Keratinocyte (primary cell): ENCODE measurements at regions not wholly inside any gene's neighbourhood (a gene's known extent, or its start where the extent isn't known, plus 50 kb on each side); places are given as distances from the start of the nearest gene placed in this dataset.

Source experiments
- DNase-seq: peaks from one replicate; pipeline ENCODE4 v3.0.0-alpha.2; 2011; ENCODE audit warnings: low read depth, missing footprints, low spot score
- FAIRE-seq: peaks from 2 replicates; lab custom pipeline; 2011; peaks lifted over from hg19 to GRCh38; lab: Jason Lieb, UNC
- H2AFZ ChIP-seq: 2 replicates; pipeline ENCODE4 v1.6.0; 2012; ENCODE audit warnings: low read length, control low read depth, inconsistent platforms; ENCODE audit not compliant: control insufficient read depth
- H3K27ac ChIP-seq: 2 replicates; pipeline ENCODE4 v1.5.1; 2011; ENCODE audit warnings: low read length; ENCODE audit not compliant: control insufficient read depth, insufficient read depth
- H3K27me3 ChIP-seq: 3 replicates; pipeline ENCODE4 v1.6.0; 2011; ENCODE audit warnings: low read length; ENCODE audit not compliant: control insufficient read depth, insufficient read depth; ENCODE audit errors: extremely low read depth
- H3K36me3 ChIP-seq, 2 experiments: 2 replicates in 1 of 2; 3 replicates in 1 of 2; pipeline ENCODE4 v1.5.1; 2011; ENCODE audit warnings: low read length in 2 of 2, mild to moderate bottlenecking in 1 of 2; ENCODE audit not compliant: control insufficient read depth in 2 of 2, insufficient read depth in 2 of 2; ENCODE audit errors: extremely low read depth in 1 of 2
- H3K4me1 ChIP-seq: 3 replicates; pipeline ENCODE4 v1.5.1; 2011; ENCODE audit warnings: low read length; ENCODE audit not compliant: control insufficient read depth, insufficient read depth; ENCODE audit errors: extremely low read depth
- H3K4me2 ChIP-seq: 3 replicates; pipeline ENCODE4 v1.6.0; 2011; ENCODE audit warnings: low read depth, low read length; ENCODE audit not compliant: control insufficient read depth, insufficient read depth; ENCODE audit errors: extremely low read depth
- H3K4me3 ChIP-seq, 3 experiments: fragments of 200-600 bp in 1 of 3; sonication (generic) in 1 of 3; 2 replicates in 2 of 3; 3 replicates in 1 of 3; pipeline ENCODE4 v1.5.1; 2011 to 2016; ENCODE audit warnings: low read length in 3 of 3, mild to moderate bottlenecking in 3 of 3, control low read depth in 2 of 3, inconsistent platforms in 1 of 3, low read depth in 1 of 3, mixed read lengths in 1 of 3, mixed run types in 1 of 3, moderate library complexity in 1 of 3; ENCODE audit not compliant: control insufficient read depth in 2 of 3, insufficient read depth in 2 of 3; ENCODE audit errors: extremely low read depth in 1 of 3
- H3K79me2 ChIP-seq: 2 replicates; pipeline ENCODE4 v1.6.0; 2012; ENCODE audit warnings: low read length; ENCODE audit not compliant: control insufficient read depth, insufficient read depth
- H3K9ac ChIP-seq: 3 replicates; pipeline ENCODE4 v1.6.0; 2011; ENCODE audit warnings: low read length; ENCODE audit not compliant: control insufficient read depth, insufficient read depth; ENCODE audit errors: extremely low read depth
- H3K9me1 ChIP-seq: 3 replicates; pipeline ENCODE4 v1.6.0; 2011; ENCODE audit warnings: low read length; ENCODE audit not compliant: control insufficient read depth, insufficient read depth; ENCODE audit errors: extremely low read depth
- H3K9me3 ChIP-seq: 2 replicates; pipeline ENCODE4 v1.5.1; 2012; ENCODE audit warnings: low read depth, low read length; ENCODE audit not compliant: control insufficient read depth
- H4K20me1 ChIP-seq: 3 replicates; pipeline ENCODE4 v1.6.0; 2011; ENCODE audit warnings: low read length; ENCODE audit not compliant: control insufficient read depth, insufficient read depth; ENCODE audit errors: extremely low read depth
- EZH2 ChIP-seq: IDR thresholded peaks from one replicate; pipeline ENCODE4 v1.6.1; 2012; ENCODE audit warnings: inconsistent platforms, mild to moderate bottlenecking, low read length, moderate library complexity
- dilution Hi-C: fragments of 300-500 bp; cut with MboI; formaldehyde crosslinking; loops from one replicate; pipeline ENCODE4 v1.7.0; 2020; ENCODE audit warnings: low sequenced_read_pairs; ENCODE audit not compliant: extremely low pct_ligation_motif_present
- TF ChIP-seq, protein P1 (sequence below), 3 experiments: IDR thresholded peaks in 1 of 3; conservative IDR thresholded peaks in 1 of 3; optimal IDR thresholded peaks in 1 of 3; 2 replicates in 2 of 3; 3 replicates in 1 of 3; pipeline versions ENCODE3 to v1.5.1; 2011; ENCODE audit warnings: low read length in 3 of 3, mild to moderate bottlenecking in 3 of 3, moderate library complexity in 2 of 3, control low read depth in 1 of 3, inconsistent platforms in 1 of 3; ENCODE audit not compliant: insufficient read depth in 2 of 3; ENCODE audit errors: extremely low read depth in 1 of 3

DNA sequence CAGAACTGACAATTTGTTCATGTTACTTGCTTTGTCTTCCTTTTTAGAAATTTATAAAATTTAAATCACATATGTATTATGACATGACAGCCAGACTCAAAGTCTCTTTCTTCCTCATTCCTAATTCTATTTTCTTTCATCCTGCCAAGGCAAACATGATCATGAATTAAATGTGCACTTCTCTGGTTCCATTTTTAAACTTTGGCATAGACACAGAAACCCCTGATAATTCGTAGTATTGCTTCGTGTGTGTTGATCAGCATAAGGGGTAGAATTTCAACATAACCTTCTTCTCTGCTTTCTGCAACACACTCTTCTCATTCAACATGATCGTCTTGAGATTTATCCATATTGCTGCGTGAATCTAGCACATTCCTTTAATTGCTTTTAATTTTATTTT lies 156.5 kb downstream of the AIPL1 start:
- H2AFZ ChIP-seq, result no peak overlapping the region
- TF ChIP-seq EZH2, result no peak
- TF ChIP-seq, protein P1, sequence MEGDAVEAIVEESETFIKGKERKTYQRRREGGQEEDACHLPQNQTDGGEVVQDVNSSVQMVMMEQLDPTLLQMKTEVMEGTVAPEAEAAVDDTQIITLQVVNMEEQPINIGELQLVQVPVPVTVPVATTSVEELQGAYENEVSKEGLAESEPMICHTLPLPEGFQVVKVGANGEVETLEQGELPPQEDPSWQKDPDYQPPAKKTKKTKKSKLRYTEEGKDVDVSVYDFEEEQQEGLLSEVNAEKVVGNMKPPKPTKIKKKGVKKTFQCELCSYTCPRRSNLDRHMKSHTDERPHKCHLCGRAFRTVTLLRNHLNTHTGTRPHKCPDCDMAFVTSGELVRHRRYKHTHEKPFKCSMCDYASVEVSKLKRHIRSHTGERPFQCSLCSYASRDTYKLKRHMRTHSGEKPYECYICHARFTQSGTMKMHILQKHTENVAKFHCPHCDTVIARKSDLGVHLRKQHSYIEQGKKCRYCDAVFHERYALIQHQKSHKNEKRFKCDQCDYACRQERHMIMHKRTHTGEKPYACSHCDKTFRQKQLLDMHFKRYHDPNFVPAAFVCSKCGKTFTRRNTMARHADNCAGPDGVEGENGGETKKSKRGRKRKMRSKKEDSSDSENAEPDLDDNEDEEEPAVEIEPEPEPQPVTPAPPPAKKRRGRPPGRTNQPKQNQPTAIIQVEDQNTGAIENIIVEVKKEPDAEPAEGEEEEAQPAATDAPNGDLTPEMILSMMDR (optimal IDR thresholded peaks at IDR 0.05 in 1 of 3, IDR thresholded peaks at IDR 0.05 in 1 of 3, conservative IDR thresholded peaks at IDR 0.05 in 1 of 3; ENCODE audit: extremely low read depth in 1 of 3, insufficient read depth in 2 of 3, low read length in 3 of 3), result no peak
- H3K9me1 ChIP-seq, result no peaks in the 10 kb centered on the region
- H3K4me3 ChIP-seq, result no peak overlapping the region
- no peak overlapping the region for H3K9ac ChIP-seq
- H3K79me2 ChIP-seq, result no peaks in the 10 kb centered on the region
- H3K4me2 ChIP-seq, result no peak overlapping the region
- FAIRE-seq, result no peak
- dilution Hi-C loops, result no loop called here
- no peaks in the 10 kb centered on the region for H3K36me3 ChIP-seq
- H3K27ac ChIP-seq, result no peak overlapping the region
- DNase-seq, result no peak
- H3K9me3 ChIP-seq, result no peaks in the 10 kb centered on the region
- no peaks in the 10 kb centered on the region for H4K20me1 ChIP-seq
- H3K27me3 ChIP-seq, result peaks cover 4% of the 10 kb centered on the region
- H3K4me1 ChIP-seq, result no peaks in the 10 kb centered on the region

DNA sequence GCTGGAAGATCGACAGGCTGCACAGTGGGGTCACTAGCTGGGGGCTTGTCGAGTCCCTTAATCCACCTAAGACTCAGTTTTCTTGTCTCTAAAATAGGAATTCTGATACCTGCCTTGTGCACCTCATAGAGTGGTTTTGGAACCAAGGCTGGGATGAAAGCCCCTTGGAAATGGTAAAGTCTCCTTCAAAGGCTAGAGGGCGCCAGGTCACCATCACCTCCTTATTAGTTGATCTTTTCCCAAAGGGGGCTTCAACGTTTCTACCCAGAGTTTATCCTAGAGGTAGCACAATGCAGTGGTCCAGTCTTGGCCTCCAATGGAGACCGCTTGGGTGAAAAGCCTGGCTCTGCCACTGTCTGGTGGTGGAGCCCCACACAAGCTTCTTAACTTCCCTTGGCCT lies 158.2 kb downstream of the AIPL1 start:
- no peaks in the 10 kb centered on the region for H3K9me1 ChIP-seq
- dilution Hi-C loops, result no loop called here
- H3K27ac ChIP-seq, result no peak overlapping the region
- no peaks in the 10 kb centered on the region for H3K4me1 ChIP-seq
- FAIRE-seq, result no peak
- H3K4me2 ChIP-seq, result no peak overlapping the region
- H3K36me3 ChIP-seq, result no peaks in the 10 kb centered on the region
- no peak overlapping the region for H2AFZ ChIP-seq
- no peak overlapping the region for H3K4me3 ChIP-seq
- no peaks in the 10 kb centered on the region for H4K20me1 ChIP-seq
- no peak for DNase-seq
- no peaks in the 10 kb centered on the region for H3K9me3 ChIP-seq
- no peak overlapping the region for H3K9ac ChIP-seq
- no peaks in the 10 kb centered on the region for H3K79me2 ChIP-seq
- TF ChIP-seq EZH2, result no peak
- TF ChIP-seq, protein P1 (optimal IDR thresholded peaks at IDR 0.05 in 1 of 3, IDR thresholded peaks at IDR 0.05 in 1 of 3, conservative IDR thresholded peaks at IDR 0.05 in 1 of 3; ENCODE audit: extremely low read depth in 1 of 3, insufficient read depth in 2 of 3, low read length in 3 of 3), result no peak
- H3K27me3 ChIP-seq, result peaks cover 4% of the 10 kb centered on the region
